HepG2 (cell line): ENCODE measurements at regions not wholly inside any gene's neighbourhood (a gene's known extent, or its start where the extent isn't known, plus 50 kb on each side); places are given as distances from the start of the nearest gene placed in this dataset.

Experiments
- ATF5 ChIP-seq: sonication (generic); formaldehyde crosslinking; IDR thresholded peaks from 2 replicates; pipeline ENCODE4 v1.4.0; 2020; ENCODE audit warnings: mild to moderate bottlenecking, low read depth, missing genetic modification reagents
- CENPBD1 ChIP-seq: sonication (generic); formaldehyde crosslinking; IDR thresholded peaks from 2 replicates; pipeline ENCODE4 v1.8.0; 2022; ENCODE audit warnings: missing genetic modification reagents, low read depth, mild to moderate bottlenecking, borderline replicate concordance
- FOXK1 ChIP-seq: sonication (generic); formaldehyde crosslinking; IDR thresholded peaks from 2 replicates; pipeline ENCODE4 v1.4.0; 2020; ENCODE audit warnings: low read depth, missing genetic modification reagents, borderline replicate concordance
- JUN ChIP-seq: sonication (generic); formaldehyde crosslinking; IDR thresholded peaks from 2 replicates; pipeline ENCODE4 v1.4.0; 2020; ENCODE audit warnings: mild to moderate bottlenecking, missing genetic modification reagents
- MXD3 ChIP-seq: IDR thresholded peaks from 2 replicates; pipeline ENCODE4 v1.6.1; 2016; ENCODE audit warnings: mild to moderate bottlenecking, missing biosample characterization, missing genetic modification reagents
- RBM39 ChIP-seq: fragments of 200-400 bp; formaldehyde crosslinking; IDR thresholded peaks from one replicate; pipeline ENCODE4 v1.6.1; 2018; ENCODE audit warnings: antibody characterized with exemption, mild to moderate bottlenecking, low read depth, low read length; ENCODE audit not compliant: poor library complexity, severe bottlenecking
- SNAI1 ChIP-seq: sonication (generic); formaldehyde crosslinking; IDR thresholded peaks from 2 replicates; pipeline ENCODE4 v1.5.0; 2020; ENCODE audit warnings: mild to moderate bottlenecking, missing genetic modification reagents, borderline replicate concordance
- SNRNP70 ChIP-seq: fragments of 200-400 bp; formaldehyde crosslinking; IDR thresholded peaks from 2 replicates; pipeline ENCODE4 v1.6.1; 2017; ENCODE audit warnings: mild to moderate bottlenecking, low read depth, low read length, moderate library complexity
- SOX6 ChIP-seq, 2 experiments: fragments of 450-650 bp in 1 of 2; sonication (generic) in 1 of 2; formaldehyde crosslinking in 1 of 2; IDR thresholded peaks; 2 replicates each; pipeline versions ENCODE4 v1.4.0 to v1.6.1; 2017 to 2020; ENCODE audit warnings: antibody characterized with exemption in 1 of 2, mild to moderate bottlenecking in 1 of 2, missing genetic modification reagents in 1 of 2
- SYNCRIP ChIP-seq: fragments of 200-400 bp; formaldehyde crosslinking; IDR thresholded peaks from 2 replicates; pipeline ENCODE4 v1.6.1; 2018; ENCODE audit warnings: mild to moderate bottlenecking, low read depth, low read length; ENCODE audit not compliant: insufficient read depth
- TFAP4 ChIP-seq: sonication (generic); IDR thresholded peaks from 2 replicates; pipeline ENCODE4 v1.6.1; 2016; ENCODE audit warnings: low read depth, borderline replicate concordance
- TIGD3 ChIP-seq: sonication (generic); formaldehyde crosslinking; IDR thresholded peaks from 2 replicates; pipeline ENCODE4 v1.5.1; 2020; ENCODE audit warnings: mild to moderate bottlenecking, missing genetic modification reagents, borderline replicate concordance
- TOPORS ChIP-seq: sonication (generic); formaldehyde crosslinking; IDR thresholded peaks from 2 replicates; pipeline ENCODE4 v1.8.0; 2023; ENCODE audit warnings: mild to moderate bottlenecking, missing genetic modification reagents
- WIZ ChIP-seq: sonication (generic); formaldehyde crosslinking; IDR thresholded peaks from 2 replicates; pipeline ENCODE4 v1.5.1; 2020; ENCODE audit warnings: mild to moderate bottlenecking, missing genetic modification reagents
- ZNF124 ChIP-seq: sonication (generic); formaldehyde crosslinking; IDR thresholded peaks from 2 replicates; pipeline ENCODE4 v1.4.0; 2020; ENCODE audit warnings: missing genetic modification reagents
- ZNF205 ChIP-seq: IDR thresholded peaks from 2 replicates; pipeline ENCODE4 v1.6.1; 2018; ENCODE audit warnings: missing biosample characterization, missing genetic modification reagents
- ZNF274 ChIP-seq: sonication (generic); formaldehyde crosslinking; IDR thresholded peaks from 2 replicates; pipeline ENCODE4 v1.5.1; 2020; ENCODE audit warnings: mild to moderate bottlenecking, missing genetic modification reagents
- ZNF44 ChIP-seq: sonication (generic); formaldehyde crosslinking; IDR thresholded peaks from 2 replicates; pipeline ENCODE4 v1.5.1; 2020; ENCODE audit warnings: mild to moderate bottlenecking, missing genetic modification reagents
- ZNF484 ChIP-seq: sonication (generic); formaldehyde crosslinking; IDR thresholded peaks from 2 replicates; pipeline ENCODE4 v1.5.1; 2020; ENCODE audit warnings: mild to moderate bottlenecking, low read depth, missing genetic modification reagents, borderline replicate concordance
- ZNF709 ChIP-seq: sonication (generic); formaldehyde crosslinking; IDR thresholded peaks from 2 replicates; pipeline ENCODE4 v1.5.0; 2020; ENCODE audit warnings: mild to moderate bottlenecking, missing genetic modification reagents
- ZNF773 ChIP-seq: sonication (generic); formaldehyde crosslinking; IDR thresholded peaks from 2 replicates; pipeline ENCODE4 v1.4.0; 2020; ENCODE audit warnings: missing genetic modification reagents, borderline replicate concordance
- TF ChIP-seq, protein P1 (sequence below): sonication (generic); formaldehyde crosslinking; IDR thresholded peaks from 2 replicates; pipeline ENCODE4 v1.4.0; 2020; ENCODE audit warnings: mild to moderate bottlenecking, missing genetic modification reagents
- TF ChIP-seq, protein P2 (sequence below): sonication (generic); formaldehyde crosslinking; IDR thresholded peaks from 2 replicates; pipeline ENCODE4 v1.8.0; 2022; ENCODE audit warnings: missing genetic modification reagents, mild to moderate bottlenecking, inconsistent platforms, borderline replicate concordance

GRCh38 chr10:27383595-27384542, 120.2 kb upstream of the RAB18 start (continued):
- no peak for TF ChIP-seq TIGD3 (CRISPR knock-in tag)
- TF ChIP-seq SNAI1 (CRISPR knock-in tag) = no peak
- no peak for TF ChIP-seq ZNF484 (CRISPR knock-in tag)
- no peak for TF ChIP-seq TOPORS (CRISPR knock-in tag)
- TF ChIP-seq CENPBD1 (CRISPR knock-in tag) = no peak
- no peak for TF ChIP-seq ZNF205 (CRISPR knock-in tag)
- TF ChIP-seq, protein P1, sequence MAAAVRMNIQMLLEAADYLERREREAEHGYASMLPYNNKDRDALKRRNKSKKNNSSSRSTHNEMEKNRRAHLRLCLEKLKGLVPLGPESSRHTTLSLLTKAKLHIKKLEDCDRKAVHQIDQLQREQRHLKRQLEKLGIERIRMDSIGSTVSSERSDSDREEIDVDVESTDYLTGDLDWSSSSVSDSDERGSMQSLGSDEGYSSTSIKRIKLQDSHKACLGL = no peak
- no peak for TF ChIP-seq FOXK1
- TF ChIP-seq ZNF773 (CRISPR knock-in tag) = no peak
- no peak for TF ChIP-seq ZNF274
- no peak for TF ChIP-seq SNRNP70
- TF ChIP-seq ATF5 (CRISPR knock-in tag) = no peak
- TF ChIP-seq ZNF44 (CRISPR knock-in tag) = no peak
- TF ChIP-seq RBM39 = no peak
- TF ChIP-seq WIZ (CRISPR knock-in tag) = no peak
- TF ChIP-seq JUN (CRISPR knock-in tag) = no peak
- no peak for TF ChIP-seq MXD3
- no peak for TF ChIP-seq TFAP4
- no peak for TF ChIP-seq SOX6 (IDR thresholded peaks at IDR 0.05)
- TF ChIP-seq SOX6 (CRISPR knock-in tag; IDR thresholded peaks at IDR 0.05) = peak; percentile 50; the same call in 1 of the 2 replicates
- TF ChIP-seq ZNF709 (CRISPR knock-in tag) = no peak
- no peak for TF ChIP-seq ZNF124 (CRISPR knock-in tag)
- TF ChIP-seq SYNCRIP = no peak
- TF ChIP-seq, protein P2, sequence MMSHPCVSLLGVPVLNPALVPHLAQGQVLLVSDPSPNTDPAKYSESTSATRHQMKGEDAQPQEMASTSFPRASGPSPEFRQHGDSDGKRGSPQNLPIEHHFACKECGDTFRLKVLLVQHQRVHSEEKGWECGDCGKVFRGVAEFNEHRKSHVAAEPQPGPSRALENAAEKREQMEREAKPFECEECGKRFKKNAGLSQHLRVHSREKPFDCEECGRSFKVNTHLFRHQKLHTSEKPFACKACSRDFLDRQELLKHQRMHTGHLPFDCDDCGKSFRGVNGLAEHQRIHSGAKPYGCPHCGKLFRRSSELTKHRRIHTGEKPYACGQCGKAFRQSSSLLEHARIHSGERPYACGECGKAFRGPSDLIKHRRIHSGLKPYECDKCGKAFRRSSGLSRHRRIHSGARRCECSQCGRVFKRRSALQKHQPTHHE (CRISPR knock-in tag) = no peak
